Stimulated activated CD4-positive, alpha-beta T cell treated with anti-CD3 and anti-CD28 coated beads, Interleukin-4, amount 100 ng/mL, for 24 hours (primary cell): ENCODE measurements at regions not wholly inside any gene's neighbourhood (a gene's known extent, or its start where the extent isn't known, plus 50 kb on each side); places are given as distances from the start of the nearest gene placed in this dataset.
"Not testable (repeated sequence)": the region's sequence is repeated elsewhere in the genome, so short reads cannot be mapped to it uniquely, and the experiment has no call there.

Experiments
- DNase-seq: peaks from one replicate; pipeline ENCODE4 v3.0.0-alpha.2; 2020

DNA sequence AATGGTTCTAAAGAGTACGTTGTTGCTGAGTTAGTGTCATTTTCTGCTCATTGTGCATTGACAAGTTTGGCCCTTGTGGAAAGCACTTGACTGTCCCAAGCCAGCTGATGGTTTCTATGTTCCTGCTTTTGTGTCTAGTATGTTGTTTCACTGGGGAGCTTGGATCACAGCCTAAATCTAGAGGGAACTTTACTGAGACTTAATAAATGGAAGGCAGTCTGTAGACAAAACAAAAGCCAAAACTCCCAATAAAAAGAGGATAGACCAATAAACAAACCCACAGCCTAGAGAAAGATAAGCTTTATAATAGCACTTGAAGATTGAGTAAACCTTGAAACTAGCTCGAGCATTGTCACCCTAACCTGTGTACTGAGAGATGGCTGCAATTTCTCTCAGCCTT is 196.8 kb downstream of the ADRA2A start:
- DNase-seq, result no peak

GRCh38 chr10:111275091-111275490 is 198.3 kb downstream of the ADRA2A start:
- DNase-seq, result no peak

DNA sequence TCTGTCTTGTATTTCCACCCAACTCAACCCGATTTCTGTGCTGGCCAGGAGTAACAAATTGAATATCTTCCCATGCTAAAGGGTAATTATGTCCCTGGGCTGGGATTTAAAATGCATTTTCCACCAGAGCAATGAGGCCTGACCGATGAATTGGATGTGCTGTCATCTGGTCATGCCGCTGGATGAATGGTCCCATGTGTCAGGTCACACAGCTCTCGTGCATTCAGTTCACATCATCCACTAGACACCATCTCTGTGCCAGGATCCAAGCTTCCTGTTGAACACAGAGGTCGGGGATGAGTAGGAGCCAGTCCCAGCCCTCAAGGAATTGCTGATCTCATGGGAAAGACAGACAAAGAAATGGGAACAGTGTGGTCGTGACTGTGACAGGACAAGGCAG is 200.8 kb downstream of the ADRA2A start:
- no peak for DNase-seq

GRCh38 chr10:111278266-111278665 is 201.4 kb downstream of the ADRA2A start:
- DNase-seq, result no peak

- no peak for DNase-seq
Measured at GRCh38 chr10:111281516-111281915, 204.7 kb downstream of the ADRA2A start.

- DNase-seq, result no peak
Measured at GRCh38 chr10:111289461-111289860, 212.6 kb downstream of the ADRA2A start.

- no peak for DNase-seq
Measured at GRCh38 chr10:111290649-111291048, 213.8 kb downstream of the ADRA2A start.

DNA sequence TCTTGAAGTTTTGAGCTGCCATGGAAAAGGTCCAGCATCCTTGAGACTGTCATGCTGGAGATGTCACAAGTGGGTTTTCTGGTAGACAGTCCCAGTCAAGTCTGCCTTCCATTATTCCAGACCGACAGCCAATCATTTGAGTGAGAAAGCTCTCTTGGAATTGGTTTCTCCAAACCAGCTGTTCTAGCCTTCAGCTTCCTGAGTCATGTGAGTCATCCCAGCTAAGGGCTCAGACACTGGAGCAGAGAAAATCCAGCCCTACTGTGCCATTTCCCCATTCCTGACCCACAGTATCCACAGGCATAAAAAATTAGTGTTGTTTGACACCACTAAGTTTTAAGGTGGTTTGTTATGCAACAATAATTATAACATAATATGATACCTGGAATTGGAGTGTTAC is 219.0 kb downstream of the ADRA2A start:
- no peak for DNase-seq

DNA sequence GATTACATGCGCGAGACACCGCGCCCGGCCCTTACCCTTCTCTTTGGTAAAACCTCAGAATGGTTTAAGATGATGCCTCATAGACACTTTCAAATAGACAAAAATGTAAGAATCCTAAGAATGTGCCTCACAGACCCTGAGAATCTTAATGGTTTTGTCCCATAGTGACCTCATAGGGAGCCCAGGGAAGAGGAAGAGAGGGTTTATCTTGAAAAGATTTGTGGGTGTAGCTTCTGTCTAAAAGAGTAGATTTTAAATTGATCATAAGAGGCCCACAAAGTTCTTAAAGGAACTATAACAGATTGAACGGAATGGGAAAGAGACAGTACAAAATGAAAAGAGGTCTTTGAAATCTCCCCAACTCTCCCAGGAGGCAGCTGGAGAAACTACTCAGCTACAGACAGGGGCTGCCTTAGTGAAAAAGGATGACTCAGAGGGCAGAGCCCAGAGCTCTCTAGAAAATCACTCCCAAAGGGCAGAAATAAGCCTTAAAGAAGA is 220.6 kb downstream of the ADRA2A start:
- DNase-seq, result no peak

DNA sequence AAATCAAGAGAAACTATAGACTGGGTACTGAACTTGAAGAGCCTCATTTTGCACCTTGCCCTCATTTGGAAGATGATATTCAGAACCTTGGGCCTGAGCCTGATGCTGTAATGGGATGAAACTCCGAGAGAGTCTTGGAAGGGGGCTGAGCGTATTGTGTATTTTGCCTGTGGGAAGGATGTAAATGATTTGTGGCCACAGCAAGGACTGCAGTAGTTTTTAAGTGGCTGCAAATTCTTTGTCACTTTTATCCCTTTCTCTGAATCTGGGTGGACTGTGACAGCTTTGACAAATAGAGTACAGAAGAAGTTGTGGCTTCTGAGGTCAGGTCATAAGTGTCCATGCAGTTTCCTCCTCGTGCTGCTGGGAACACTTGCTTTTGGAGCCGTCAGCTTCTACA is 221.2 kb downstream of the ADRA2A start:
- no peak for DNase-seq

DNA sequence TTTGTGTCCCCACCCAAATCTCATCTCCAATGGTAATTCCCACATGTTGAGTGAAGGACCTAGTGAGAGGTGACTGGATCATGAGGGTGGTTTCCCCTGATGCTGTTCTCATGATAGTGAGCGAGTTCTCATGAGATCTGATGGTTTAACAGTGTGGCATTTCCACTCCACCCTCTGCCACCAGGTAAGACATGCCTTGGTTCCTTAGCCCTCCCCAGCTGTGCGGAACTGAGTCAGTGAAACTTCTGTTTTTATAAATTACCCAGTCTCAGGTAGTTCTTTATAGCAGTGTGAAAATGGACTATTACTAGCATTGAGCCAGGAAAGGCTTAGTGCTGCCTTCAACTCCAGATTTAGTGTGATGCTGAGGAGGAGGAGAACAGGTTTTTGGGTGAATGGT is 222.2 kb downstream of the ADRA2A start:
- DNase-seq, result no peak

- DNase-seq, result no peak
Measured at GRCh38 chr10:111303887-111304286, 227.1 kb downstream of the ADRA2A start.

- no peak for DNase-seq
Measured at GRCh38 chr10:111316722-111317212, 239.9 kb downstream of the ADRA2A start.

- DNase-seq, result no peak
Measured at GRCh38 chr10:111319866-111320265, 243.0 kb downstream of the ADRA2A start.

DNA sequence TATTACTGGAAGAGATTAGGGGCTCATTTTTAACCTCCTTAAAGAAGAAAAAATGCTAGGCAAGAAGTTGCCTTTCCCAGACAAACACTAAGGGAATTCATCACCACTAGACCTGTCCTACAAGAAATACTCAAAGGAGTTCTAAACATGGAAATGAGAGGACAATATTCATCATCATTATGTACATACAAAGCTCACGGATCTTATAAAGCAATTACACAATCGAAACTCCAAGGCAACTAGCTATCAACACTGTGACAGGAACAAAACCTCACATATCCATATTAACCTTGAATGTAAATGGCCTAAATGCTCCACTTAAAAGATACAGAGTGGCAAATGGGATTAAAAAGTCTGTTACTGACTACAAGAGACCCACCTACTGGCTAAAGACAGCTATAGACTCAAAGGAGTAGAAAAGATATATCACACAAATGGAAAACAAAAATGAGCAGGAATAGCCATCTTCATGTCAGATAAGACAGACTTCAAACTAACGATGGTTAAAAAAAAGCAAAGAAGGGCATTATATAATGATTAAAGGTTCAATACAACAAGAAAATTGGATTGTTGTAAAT is 246.6 kb downstream of the ADRA2A start:
- DNase-seq, result no peak

GRCh38 chr10:111332174-111332573 is 255.3 kb downstream of the ADRA2A start:
- not testable (repeated sequence) for DNase-seq

- DNase-seq, result no peak
Measured at GRCh38 chr10:111335826-111336225, 259.0 kb downstream of the ADRA2A start.

DNA sequence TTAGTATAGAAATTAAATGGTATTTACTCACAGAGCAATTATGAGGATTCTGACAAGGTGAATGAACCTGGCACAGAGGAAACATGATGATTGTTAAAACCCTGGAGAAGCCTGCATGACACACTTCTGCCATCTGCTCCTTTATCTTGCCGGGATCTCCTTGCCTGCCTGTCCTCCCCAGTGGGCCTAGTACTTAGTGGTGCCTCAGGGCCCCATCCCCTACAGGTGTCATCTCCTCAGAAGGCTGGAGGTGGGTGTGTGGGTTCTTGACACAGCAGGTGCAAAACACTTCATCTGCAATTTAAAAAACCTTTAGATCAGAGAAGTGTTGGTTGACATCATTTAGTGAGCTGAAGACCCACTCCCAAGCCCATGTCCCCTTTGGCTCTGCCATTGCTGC is 261.2 kb downstream of the ADRA2A start:
- no peak for DNase-seq

GRCh38 chr10:111338805-111339204 is 262.0 kb downstream of the ADRA2A start:
- no peak for DNase-seq

DNA sequence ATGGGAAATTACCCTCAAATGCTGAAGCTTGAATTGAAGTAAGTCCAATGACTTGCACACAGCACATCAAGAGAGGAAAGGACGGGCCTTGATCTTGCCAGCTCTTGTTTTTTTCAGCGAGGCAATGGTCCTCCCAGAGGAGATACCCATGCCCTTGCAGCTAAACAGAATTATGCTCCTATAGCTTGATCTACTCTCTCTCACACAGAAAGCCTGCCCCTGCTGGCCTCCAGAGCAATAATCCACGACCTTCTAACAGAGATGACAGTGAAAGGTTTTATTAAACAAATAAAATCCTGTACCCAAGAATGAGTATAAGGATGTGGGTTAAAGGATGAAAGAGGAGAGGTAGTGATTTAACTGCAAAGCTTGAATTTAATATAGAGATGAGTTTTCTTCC is 268.0 kb downstream of the ADRA2A start:
- DNase-seq, result no peak

DNA sequence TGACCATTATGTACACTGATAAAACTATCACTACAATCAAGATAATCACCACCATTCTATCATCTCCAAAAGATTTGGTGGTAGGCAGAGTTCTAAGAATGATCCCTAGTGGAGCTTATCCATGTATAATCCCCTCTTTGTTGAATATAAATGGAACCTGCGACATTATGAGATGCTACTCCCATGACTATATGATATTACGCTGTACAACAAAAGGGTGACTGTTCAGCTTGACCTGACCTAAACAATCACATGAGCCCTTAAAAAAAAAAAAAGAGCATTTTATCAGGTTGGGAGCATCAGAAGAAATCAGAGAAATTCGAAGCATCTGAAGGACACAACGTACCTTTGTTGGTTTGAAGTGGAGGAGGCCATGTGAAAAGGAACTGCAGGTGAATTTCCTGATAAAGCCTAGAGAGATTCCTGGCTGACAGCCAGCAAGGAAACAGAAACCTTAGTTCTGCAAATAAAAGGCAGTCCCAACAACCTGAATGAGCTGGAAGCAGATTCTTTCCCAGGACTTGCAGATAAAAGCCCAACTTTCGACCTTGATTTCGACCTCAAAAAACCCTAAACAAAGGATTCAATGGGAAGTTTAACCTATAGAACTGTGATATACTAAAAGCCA is 270.7 kb downstream of the ADRA2A start:
- no peak for DNase-seq

- DNase-seq, result no peak
Measured at GRCh38 chr10:111348076-111348475, 271.2 kb downstream of the ADRA2A start.

DNA sequence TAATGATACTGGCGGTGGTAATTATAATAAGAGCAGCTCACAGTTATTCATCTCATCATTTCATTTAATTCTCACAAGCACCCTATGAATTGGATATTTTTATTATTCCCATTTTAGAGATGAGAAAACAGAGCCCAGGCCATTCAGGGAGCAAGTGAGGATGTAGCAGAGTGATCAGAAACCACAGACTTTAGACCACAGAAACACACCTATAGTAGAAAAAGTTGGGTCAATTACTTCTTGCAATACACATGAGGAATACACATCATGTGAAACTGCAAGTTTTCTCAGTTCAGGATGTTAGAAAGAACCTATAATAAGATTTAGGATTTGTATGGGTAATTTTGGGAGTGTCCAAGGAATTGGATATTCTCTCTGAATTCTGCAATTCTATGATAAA is 278.0 kb downstream of the ADRA2A start:
- DNase-seq, result no peak

GRCh38 chr10:111356571-111356970 is 279.7 kb downstream of the ADRA2A start:
- no peak for DNase-seq

DNA sequence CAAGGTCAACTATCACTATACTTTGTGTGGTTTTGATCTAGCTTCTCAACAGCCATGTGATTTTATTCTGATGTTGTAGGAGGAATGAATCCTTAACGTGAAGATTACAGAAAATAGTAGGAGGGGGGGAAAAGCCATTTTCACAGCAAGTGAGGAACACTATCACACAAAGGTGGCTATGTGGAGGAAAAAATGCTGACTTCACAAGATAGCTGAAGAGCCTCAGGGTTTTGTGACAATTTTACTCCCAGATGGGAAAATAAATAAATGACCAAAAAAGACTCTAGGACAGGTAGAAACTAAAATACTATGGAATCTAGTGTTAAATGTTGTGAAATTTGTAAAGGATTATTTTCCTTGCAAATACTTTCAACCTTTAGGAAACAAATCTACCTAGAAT is 281.0 kb downstream of the ADRA2A start:
- DNase-seq, result no peak
